Colonic mucosa (tissue), 4 donors: ENCODE measurements at regions not wholly inside any gene's neighbourhood (a gene's known extent, or its start where the extent isn't known, plus 50 kb on each side); places are given as distances from the start of the nearest gene placed in this dataset.

ENCODE experiments used
- DNase-seq: peaks from one replicate; pipeline ENCODE4 v3.0.0-alpha.2; 2020
- H3K27ac ChIP-seq: fragments of 200-600 bp; one replicate; pipeline ENCODE4 v1.8.0; 2021
- H3K27me3 ChIP-seq: fragments of 200-600 bp; one replicate; pipeline ENCODE4 v1.8.0; 2021
- H3K36me3 ChIP-seq: fragments of 200-600 bp; one replicate; pipeline ENCODE4 v1.8.0; 2021
- H3K4me1 ChIP-seq: fragments of 200-600 bp; one replicate; pipeline ENCODE4 v1.8.0; 2021; ENCODE audit warnings: mild to moderate bottlenecking
- H3K4me3 ChIP-seq: fragments of 200-600 bp; one replicate; pipeline ENCODE4 v1.8.0; 2021
- H3K9ac ChIP-seq, 2 donors: one replicate each; pipeline ENCODE4 v1.7.0; 2013; ENCODE audit warnings: control low read depth in 2 of 2, low read depth in 2 of 2, low read length in 2 of 2
- H3K9me3 ChIP-seq: fragments of 200-600 bp; one replicate; pipeline ENCODE4 v1.8.0; 2021
- intact Hi-C: fragments of 100-400 bp; cut with DNase I; formaldehyde crosslinking; loops from one replicate; pipeline ENCODE4 v1.14.1; 2022
- TF ChIP-seq, protein P1 (sequence below): fragments of 200-600 bp; IDR thresholded peaks from one replicate; pipeline ENCODE4 v1.8.0; 2022; ENCODE audit warnings: antibody characterized with exemption, mild to moderate bottlenecking
- donor health status: healthy.
- donor health status: DM: no; HTN: no; CAD: no.
- donor health status: DM: no; HTN: no; CAD: no.

- Histone ChIP-seq H3K36me3 (no peaks in the 10 kb centered on the region), H3K4me1 (no peaks in the 10 kb centered on the region), H3K27me3 (no peaks in the 10 kb centered on the region), H3K9ac (no peak overlapping the region), H3K27ac (no peak overlapping the region), H3K9me3 (no peaks in the 10 kb centered on the region), H3K4me3 (no peak overlapping the region)
- TF ChIP-seq, protein P1, sequence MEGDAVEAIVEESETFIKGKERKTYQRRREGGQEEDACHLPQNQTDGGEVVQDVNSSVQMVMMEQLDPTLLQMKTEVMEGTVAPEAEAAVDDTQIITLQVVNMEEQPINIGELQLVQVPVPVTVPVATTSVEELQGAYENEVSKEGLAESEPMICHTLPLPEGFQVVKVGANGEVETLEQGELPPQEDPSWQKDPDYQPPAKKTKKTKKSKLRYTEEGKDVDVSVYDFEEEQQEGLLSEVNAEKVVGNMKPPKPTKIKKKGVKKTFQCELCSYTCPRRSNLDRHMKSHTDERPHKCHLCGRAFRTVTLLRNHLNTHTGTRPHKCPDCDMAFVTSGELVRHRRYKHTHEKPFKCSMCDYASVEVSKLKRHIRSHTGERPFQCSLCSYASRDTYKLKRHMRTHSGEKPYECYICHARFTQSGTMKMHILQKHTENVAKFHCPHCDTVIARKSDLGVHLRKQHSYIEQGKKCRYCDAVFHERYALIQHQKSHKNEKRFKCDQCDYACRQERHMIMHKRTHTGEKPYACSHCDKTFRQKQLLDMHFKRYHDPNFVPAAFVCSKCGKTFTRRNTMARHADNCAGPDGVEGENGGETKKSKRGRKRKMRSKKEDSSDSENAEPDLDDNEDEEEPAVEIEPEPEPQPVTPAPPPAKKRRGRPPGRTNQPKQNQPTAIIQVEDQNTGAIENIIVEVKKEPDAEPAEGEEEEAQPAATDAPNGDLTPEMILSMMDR: no peak
- intact Hi-C loops: no loop called here
- no peak for DNase-seq
Observed at GRCh38 chr18:7466190-7466589, 100.9 kb upstream of the PTPRM start.

DNA sequence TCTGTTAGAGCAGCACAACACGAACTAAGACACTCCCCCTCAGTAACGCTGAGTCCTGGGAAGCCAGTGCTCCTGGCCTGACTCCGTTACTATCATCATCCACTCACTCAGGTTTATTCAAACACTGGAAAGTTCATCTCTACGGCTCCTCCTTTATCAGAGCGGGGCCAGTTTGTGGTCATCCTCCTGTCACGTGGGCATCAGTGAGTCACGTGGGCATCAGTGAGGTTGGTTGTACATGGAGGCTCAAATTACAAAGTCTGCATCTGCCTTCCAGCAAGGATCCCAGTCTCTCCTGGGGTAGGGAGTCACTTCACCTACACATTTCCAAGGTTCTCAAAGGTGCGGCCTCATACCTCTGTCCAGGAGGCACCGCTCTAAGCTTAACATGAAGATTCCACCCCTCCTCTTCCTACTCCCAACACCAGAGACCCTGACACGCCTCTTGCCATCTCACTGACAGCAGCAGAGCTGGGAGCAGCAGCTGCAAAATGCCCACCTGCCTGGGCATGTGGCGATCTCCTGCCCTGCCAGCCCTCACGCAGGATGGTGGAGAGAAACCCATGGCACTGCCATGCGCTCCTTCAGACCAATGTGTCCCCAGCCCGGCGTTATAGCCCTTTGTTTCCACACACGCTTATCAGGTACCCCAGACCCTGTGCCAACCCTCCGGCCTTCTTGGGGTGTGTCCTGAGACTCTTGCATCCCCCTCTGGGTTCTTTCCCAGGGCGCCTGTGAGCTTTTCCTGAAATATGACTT lies 99.2 kb upstream of the PTPRM start:
- TF ChIP-seq, protein P1: no peak
- intact Hi-C loops: no loop called here
- Histone ChIP-seq H3K4me1 (no peaks in the 10 kb centered on the region), H3K9me3 (no peaks in the 10 kb centered on the region), H3K27ac (no peak overlapping the region), H3K27me3 (no peaks in the 10 kb centered on the region), H3K9ac (no peak overlapping the region), H3K4me3 (no peak overlapping the region), H3K36me3 (no peaks in the 10 kb centered on the region)
- DNase-seq: no peak

GRCh38 chr18:7470101-7470500 lies 97.0 kb upstream of the PTPRM start:
- Histone ChIP-seq H3K9me3 (no peaks in the 10 kb centered on the region), H3K36me3 (no peaks in the 10 kb centered on the region), H3K4me3 (no peak overlapping the region), H3K27ac (no peak overlapping the region), H3K27me3 (no peaks in the 10 kb centered on the region), H3K9ac (no peak overlapping the region), H3K4me1 (no peaks in the 10 kb centered on the region)
- no peak for DNase-seq
- TF ChIP-seq, protein P1: no peak
- intact Hi-C loops: no loop called here

- H3K4me1 ChIP-seq: no peaks in the 10 kb centered on the region
- no peaks in the 10 kb centered on the region for H3K27me3 ChIP-seq
- H3K4me3 ChIP-seq: no peak overlapping the region
- H3K9me3 ChIP-seq: no peaks in the 10 kb centered on the region
- H3K27ac ChIP-seq: no peak overlapping the region
- H3K9ac ChIP-seq: no peak overlapping the region
- DNase-seq: no peak
- H3K36me3 ChIP-seq: no peaks in the 10 kb centered on the region
- intact Hi-C loops: no loop called here
- TF ChIP-seq, protein P1: no peak
Observed at GRCh38 chr18:7470503-7470902, 96.6 kb upstream of the PTPRM start.

DNA sequence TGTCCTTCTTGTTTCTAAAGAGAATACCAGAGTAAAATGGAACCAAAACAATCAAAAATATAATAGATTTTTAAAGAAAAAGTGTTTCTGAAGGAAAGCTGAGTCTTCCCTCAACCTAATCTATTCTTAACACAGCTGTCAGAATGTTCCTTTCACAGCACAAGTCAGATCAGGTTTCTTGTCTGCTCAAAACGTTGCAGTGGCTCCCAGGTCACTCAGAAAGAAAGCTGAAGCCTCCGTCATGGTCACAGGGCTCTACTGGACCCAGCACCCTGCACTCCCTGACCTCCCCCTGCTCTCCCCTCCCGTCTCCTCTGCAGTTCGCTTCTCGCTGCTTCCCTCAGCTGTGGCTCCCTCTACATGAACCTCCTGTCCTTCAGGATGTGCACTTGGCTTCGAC lies 90.7 kb upstream of the PTPRM start:
- DNase-seq: no peak
- Histone ChIP-seq H3K4me3 (no peak overlapping the region), H3K27ac (no peak overlapping the region), H3K27me3 (no peaks in the 10 kb centered on the region), H3K9ac (no peak overlapping the region), H3K36me3 (no peaks in the 10 kb centered on the region), H3K9me3 (no peaks in the 10 kb centered on the region), H3K4me1 (no peaks in the 10 kb centered on the region)
- TF ChIP-seq, protein P1: no peak
- intact Hi-C loops: no loop called here
